ENCODE measurements at regions not wholly inside any gene's neighbourhood (a gene's known extent, or its start where the extent isn't known, plus 50 kb on each side); places are given as distances from the start of the nearest gene placed in this dataset.

- no peaks in the 10 kb centered on the region for H3K79me2 ChIP-seq (ENCODE audit: control insufficient read depth, low read length)
- H4K20me1 ChIP-seq (ENCODE audit: control insufficient read depth, insufficient read depth, low read depth, low read length) = no peaks in the 10 kb centered on the region
- H3K27ac ChIP-seq (ENCODE audit: low read depth, low read length) = no peak overlapping the region
- no peaks in the 10 kb centered on the region for H3K4me1 ChIP-seq (ENCODE audit: control insufficient read depth, low read length)
- no peaks in the 10 kb centered on the region for H3K36me3 ChIP-seq (ENCODE audit: control insufficient read depth, low read length)
- no peak overlapping the region for H3K4me2 ChIP-seq (ENCODE audit: low read length)
- no peaks in the 10 kb centered on the region for H3K9me3 ChIP-seq (ENCODE audit: control insufficient read depth, insufficient read depth, low read length)
- H3F3A ChIP-seq (ENCODE audit: control insufficient read depth, insufficient read depth) = no peaks in the 10 kb centered on the region
- H3K27me3 ChIP-seq (ENCODE audit: control insufficient read depth, low read length) = no peaks in the 10 kb centered on the region
- no peaks in the 10 kb centered on the region for H3K9me2 ChIP-seq (replicated peaks; ENCODE audit: control insufficient read depth, low read length)
- H3K4me3 ChIP-seq (ENCODE audit: low read length) = no peak overlapping the region
- TF ChIP-seq CTCF (IDR thresholded peaks at IDR 0.05; ENCODE audit: low read depth, low read length, poor library complexity, severe bottlenecking) = no peak
- TF ChIP-seq EZH2phosphoT487 (IDR thresholded peaks at IDR 0.05; ENCODE audit: borderline replicate concordance, low read length) = no peak
Observed at GRCh38 chr5:112640546-112640945, 97.1 kb upstream of the APC start.

GRCh38 chr5:112641515-112642110 is 96.1 kb upstream of the APC start:
- Histone ChIP-seq H3K4me1 (ENCODE audit: control insufficient read depth, low read length) (no peaks in the 10 kb centered on the region), H3K27ac (ENCODE audit: low read depth, low read length) (no peak overlapping the region), H3K9me2 (replicated peaks; ENCODE audit: control insufficient read depth, low read length) (no peaks in the 10 kb centered on the region), H3K27me3 (ENCODE audit: control insufficient read depth, low read length) (no peaks in the 10 kb centered on the region), H3F3A (ENCODE audit: control insufficient read depth, insufficient read depth) (no peaks in the 10 kb centered on the region), H3K4me3 (ENCODE audit: low read length) (no peak overlapping the region), H3K9me3 (ENCODE audit: control insufficient read depth, insufficient read depth, low read length) (no peaks in the 10 kb centered on the region), H4K20me1 (ENCODE audit: control insufficient read depth, insufficient read depth, low read depth, low read length) (no peaks in the 10 kb centered on the region), H3K36me3 (ENCODE audit: control insufficient read depth, low read length) (no peaks in the 10 kb centered on the region), H3K79me2 (ENCODE audit: control insufficient read depth, low read length) (no peaks in the 10 kb centered on the region), H3K4me2 (ENCODE audit: low read length) (no peak overlapping the region)
- no peak for TF ChIP-seq EZH2phosphoT487 (IDR thresholded peaks at IDR 0.05; ENCODE audit: borderline replicate concordance, low read length)

- no peak overlapping the region for H3K27ac ChIP-seq (ENCODE audit: low read depth, low read length)
- no peak for TF ChIP-seq EZH2phosphoT487 (IDR thresholded peaks at IDR 0.05; ENCODE audit: borderline replicate concordance, low read length)
- no peak for TF ChIP-seq CTCF (IDR thresholded peaks at IDR 0.05; ENCODE audit: low read depth, low read length, poor library complexity, severe bottlenecking)
- H3K36me3 ChIP-seq (ENCODE audit: control insufficient read depth, low read length) = no peaks in the 10 kb centered on the region
- no peak overlapping the region for H3K4me2 ChIP-seq (ENCODE audit: low read length)
- H3K27me3 ChIP-seq (ENCODE audit: control insufficient read depth, low read length) = no peaks in the 10 kb centered on the region
- H3F3A ChIP-seq (ENCODE audit: control insufficient read depth, insufficient read depth) = no peaks in the 10 kb centered on the region
- no peaks in the 10 kb centered on the region for H4K20me1 ChIP-seq (ENCODE audit: control insufficient read depth, insufficient read depth, low read depth, low read length)
- H3K4me1 ChIP-seq (ENCODE audit: control insufficient read depth, low read length) = no peaks in the 10 kb centered on the region
- no peak overlapping the region for H3K4me3 ChIP-seq (ENCODE audit: low read length)
- no peaks in the 10 kb centered on the region for H3K9me2 ChIP-seq (replicated peaks; ENCODE audit: control insufficient read depth, low read length)
- no peaks in the 10 kb centered on the region for H3K9me3 ChIP-seq (ENCODE audit: control insufficient read depth, insufficient read depth, low read length)
- no peaks in the 10 kb centered on the region for H3K79me2 ChIP-seq (ENCODE audit: control insufficient read depth, low read length)
Observed at GRCh38 chr5:112642885-112643284, 94.8 kb upstream of the APC start.

GRCh38 chr5:112643339-112643971 is 94.2 kb upstream of the APC start:
- no peaks in the 10 kb centered on the region for H3K4me1 ChIP-seq (ENCODE audit: control insufficient read depth, low read length)
- TF ChIP-seq EZH2phosphoT487 (IDR thresholded peaks at IDR 0.05; ENCODE audit: borderline replicate concordance, low read length) (no peak), CTCF (IDR thresholded peaks at IDR 0.05; ENCODE audit: low read depth, low read length, poor library complexity, severe bottlenecking) (no peak)
- H3K4me2 ChIP-seq (ENCODE audit: low read length) = no peak overlapping the region
- H3K9me2 ChIP-seq (replicated peaks; ENCODE audit: control insufficient read depth, low read length) = no peaks in the 10 kb centered on the region
- no peaks in the 10 kb centered on the region for H3K9me3 ChIP-seq (ENCODE audit: control insufficient read depth, insufficient read depth, low read length)
- no peak overlapping the region for H3K27ac ChIP-seq (ENCODE audit: low read depth, low read length)
- H3K27me3 ChIP-seq (ENCODE audit: control insufficient read depth, low read length) = no peaks in the 10 kb centered on the region
- H4K20me1 ChIP-seq (ENCODE audit: control insufficient read depth, insufficient read depth, low read depth, low read length) = no peaks in the 10 kb centered on the region
- no peaks in the 10 kb centered on the region for H3F3A ChIP-seq (ENCODE audit: control insufficient read depth, insufficient read depth)
- H3K79me2 ChIP-seq (ENCODE audit: control insufficient read depth, low read length) = no peaks in the 10 kb centered on the region
- H3K36me3 ChIP-seq (ENCODE audit: control insufficient read depth, low read length) = no peaks in the 10 kb centered on the region
- H3K4me3 ChIP-seq (ENCODE audit: low read length) = no peak overlapping the region
